ENCODE measurements at regions not wholly inside any gene's neighbourhood (a gene's known extent, or its start where the extent isn't known, plus 50 kb on each side); places are given as distances from the start of the nearest gene placed in this dataset.
A peak's percentile ranks its signal among the peaks of the same experiment; 100 is the strongest.

DNA sequence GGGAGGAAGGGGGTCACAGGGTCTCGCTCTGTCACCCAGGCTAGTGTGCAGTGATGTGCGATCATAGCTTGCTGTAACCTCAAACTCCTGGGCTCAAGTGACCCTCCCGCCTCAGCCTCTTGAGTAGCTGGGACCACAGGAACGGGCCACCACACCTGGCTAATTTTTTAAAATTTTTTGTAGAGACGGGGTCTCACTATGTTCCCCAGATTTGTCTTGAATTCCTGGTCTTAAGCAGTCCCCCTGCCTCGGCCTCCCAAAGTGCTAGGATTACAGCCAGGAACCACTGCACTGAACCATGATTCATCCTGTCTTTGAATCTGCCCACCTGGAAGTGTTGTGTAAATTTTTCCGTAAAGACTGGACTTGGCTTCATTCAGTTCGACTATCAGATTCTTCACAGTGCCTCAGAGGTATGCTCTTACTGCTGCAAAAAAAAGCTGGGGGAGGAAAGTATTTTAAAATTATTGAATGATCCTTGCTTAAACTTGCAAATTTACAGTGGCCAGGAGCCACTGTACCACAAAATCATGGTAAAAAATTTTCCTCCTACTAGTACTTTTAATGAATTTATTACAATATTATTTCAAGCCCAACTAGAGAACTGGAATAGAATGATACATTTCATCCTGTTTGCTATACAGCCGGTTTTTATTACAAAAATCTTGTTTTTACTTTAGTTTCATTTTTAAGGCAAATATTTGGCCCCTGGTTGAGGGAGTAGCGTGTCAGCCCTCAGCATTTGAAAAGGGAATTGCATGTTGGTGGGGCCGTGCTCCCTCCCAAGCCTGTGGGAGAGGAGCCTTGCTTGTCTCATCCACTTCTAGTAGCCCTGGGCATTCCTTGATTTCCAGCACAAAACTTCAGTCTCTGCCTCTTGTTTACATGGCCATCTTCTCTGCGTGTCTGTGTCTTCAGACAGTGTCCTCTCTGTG is 202.5 kb upstream of the SGK1 start:
- no peak for DNase-seq

GRCh38 chr6:134519465-134519864 is 201.6 kb upstream of the SGK1 start:
- DNase-seq = peak; percentile 50 to 70

GRCh38 chr6:134517868-134518267 is 200.0 kb upstream of the SGK1 start:
- peak in 1 of 2 donors; percentile 21 for DNase-seq

- DNase-seq = no peak
These were observed 199.3 kb upstream of the SGK1 start for GRCh38 chr6:134517145-134517658.

DNA sequence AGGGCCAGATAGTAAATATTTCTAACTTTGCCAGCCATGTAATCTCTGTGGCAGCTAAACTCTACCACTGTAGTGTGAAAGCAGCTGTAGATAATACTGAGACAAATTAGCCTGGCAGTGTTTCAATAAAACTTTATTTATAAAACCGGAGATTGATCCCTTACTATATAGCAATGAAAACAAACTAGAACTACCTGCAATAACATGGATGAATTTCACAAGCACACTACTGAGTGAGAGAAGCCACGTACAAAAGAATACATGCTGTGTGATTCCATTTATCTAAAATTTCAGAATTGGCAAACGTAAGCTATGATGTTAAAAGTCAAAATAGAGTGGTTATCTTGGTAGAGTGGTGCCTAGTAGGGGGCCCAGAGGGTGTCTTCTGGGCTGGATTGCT is 198.7 kb upstream of the SGK1 start:
- DNase-seq = no peak

DNA sequence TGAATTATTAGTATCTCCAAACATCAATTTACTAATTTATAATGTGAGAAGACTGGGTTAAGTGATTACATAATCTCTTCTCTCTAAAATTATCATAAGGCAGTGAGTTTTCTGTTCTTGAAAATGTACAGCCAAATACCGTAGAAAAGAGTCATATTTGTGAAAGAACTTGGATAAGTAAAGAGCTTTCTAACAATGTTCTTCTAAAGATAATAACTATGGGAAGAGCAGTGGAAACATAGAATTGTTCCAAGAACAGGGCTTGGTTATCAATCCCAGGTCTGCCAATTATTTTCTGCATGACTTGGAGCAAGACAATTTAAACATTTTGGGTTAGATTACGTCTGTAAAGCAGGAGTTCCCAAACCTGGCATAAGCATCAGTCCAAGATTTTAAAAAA is 198.1 kb upstream of the SGK1 start:
- DNase-seq = no peak

DNA sequence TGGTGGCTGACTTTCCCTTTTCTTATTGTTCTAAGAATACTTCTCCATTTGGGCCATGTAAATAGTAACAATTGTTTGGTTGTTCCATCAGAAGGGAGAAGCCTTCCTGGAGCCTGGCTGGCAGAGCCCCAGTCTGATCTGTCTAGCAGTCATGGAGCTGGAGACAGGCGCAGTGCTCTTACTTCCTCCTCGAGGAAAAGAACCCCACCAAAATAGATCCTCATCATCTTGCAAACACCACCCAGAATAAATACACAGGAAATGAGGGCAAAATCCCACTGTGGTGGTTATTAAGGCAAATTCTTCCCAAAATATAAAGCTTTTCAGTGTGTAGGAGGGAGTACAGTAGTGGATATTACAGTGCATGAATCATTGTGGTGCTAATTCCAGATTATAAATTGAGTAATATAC is 195.1 kb upstream of the SGK1 start:
- DNase-seq = no peak

- no peak for DNase-seq
These were observed 194.2 kb upstream of the SGK1 start for GRCh38 chr6:134511984-134512683.

DNA sequence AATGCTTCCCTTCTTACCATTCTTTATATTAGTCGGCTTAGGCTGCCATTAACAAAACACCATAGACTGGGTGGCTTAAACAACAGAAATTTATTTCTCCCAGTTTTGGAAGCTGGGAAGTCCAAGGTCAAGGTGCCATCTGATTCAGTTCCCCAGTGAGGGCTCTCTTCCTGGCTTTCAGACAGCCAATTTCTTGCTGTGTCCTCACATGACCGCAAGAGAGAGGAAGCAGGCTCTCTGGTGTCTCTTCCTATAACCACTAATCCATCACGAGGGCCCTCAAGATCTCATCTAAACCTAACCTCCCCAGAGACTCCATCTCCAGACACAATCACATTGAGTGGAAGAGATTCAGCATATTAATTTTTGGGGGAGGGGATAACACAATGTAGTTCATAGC is 193.0 kb upstream of the SGK1 start:
- no peak for DNase-seq

- no peak for DNase-seq
These were observed 192.2 kb upstream of the SGK1 start for GRCh38 chr6:134510142-134510541.

DNA sequence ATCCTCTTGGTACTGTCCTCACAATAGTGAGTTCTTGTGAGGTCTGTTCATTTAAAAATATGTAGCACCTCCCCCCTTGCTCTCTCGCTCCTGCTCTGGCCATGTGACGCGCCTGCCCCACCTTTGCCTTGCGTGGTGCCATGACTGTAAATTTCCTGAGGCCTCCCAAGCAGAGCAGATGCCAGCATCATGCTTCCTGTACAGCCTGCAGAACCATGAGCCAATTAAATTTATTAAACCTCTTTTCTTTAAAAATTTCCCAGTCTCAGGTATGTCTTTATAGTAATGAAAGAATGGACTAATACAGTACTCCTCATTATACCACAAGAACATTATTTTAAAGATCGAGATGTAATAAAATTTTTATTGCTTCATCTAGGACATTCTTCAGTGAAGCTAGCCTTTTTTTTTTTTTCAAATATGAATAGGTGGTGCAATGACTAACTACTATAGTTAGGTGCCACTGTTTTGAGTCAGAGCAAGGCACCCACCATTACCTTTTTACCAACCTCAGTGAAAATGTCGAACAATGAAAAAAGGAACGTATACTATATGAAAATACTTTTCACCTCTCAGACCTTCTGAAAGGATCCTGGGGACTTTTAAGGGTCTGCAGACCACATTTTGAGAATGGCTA is 191.1 kb upstream of the SGK1 start:
- no peak for DNase-seq

DNA sequence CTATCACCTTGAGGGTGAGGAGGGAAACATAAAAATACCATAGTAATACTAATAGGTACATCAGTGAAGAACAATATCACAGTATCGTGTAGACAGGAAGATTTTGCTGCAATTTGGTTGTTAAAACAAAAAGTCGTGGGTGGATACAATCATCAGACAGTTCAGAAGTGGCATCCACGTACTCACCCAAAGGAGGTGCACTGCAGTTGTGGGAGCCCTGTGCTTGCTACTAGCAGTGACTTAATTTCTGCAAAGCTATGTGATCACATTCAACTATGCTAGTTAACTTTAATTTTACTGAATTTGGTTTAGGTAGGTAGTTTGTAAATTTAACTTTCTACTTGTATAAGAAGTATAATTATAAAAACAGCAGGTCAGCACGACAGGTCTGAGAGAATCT is 188.2 kb upstream of the SGK1 start:
- DNase-seq = no peak

- DNase-seq = no peak
These were observed 185.8 kb upstream of the SGK1 start for GRCh38 chr6:134503585-134504281.

GRCh38 chr6:134502614-134503549 is 185.0 kb upstream of the SGK1 start:
- DNase-seq = no peak

- no peak for DNase-seq
These were observed 178.0 kb upstream of the SGK1 start for GRCh38 chr6:134495890-134496248.

- no peak for DNase-seq
These were observed 177.4 kb upstream of the SGK1 start for GRCh38 chr6:134495203-134495889.

- DNase-seq = no peak
These were observed 175.9 kb upstream of the SGK1 start for GRCh38 chr6:134493789-134494188.

DNA sequence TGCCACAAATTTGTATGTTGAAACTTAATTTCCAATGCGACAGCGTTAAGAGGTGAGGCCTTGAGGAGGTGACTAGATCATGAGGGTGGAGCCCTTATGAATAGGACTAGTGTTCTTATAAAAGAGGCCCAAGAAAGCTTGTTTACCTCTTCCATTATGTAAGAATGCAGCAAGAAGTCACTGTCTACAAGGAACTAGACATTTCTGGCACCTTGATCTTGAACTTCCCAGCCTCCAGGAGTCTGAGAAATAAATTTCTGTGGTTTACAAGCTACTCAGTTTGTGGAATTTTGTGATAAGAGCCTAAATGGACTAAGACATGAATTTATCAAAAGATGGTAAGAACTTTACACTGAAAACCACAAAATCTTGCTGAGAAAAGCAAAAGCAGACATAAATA is 173.6 kb upstream of the SGK1 start:
- no peak for DNase-seq

GRCh38 chr6:134482593-134483270 is 164.8 kb upstream of the SGK1 start:
- DNase-seq = no peak

- no peak for DNase-seq
These were observed 164.1 kb upstream of the SGK1 start for GRCh38 chr6:134481966-134482365.

- no peak for DNase-seq
These were observed 162.7 kb upstream of the SGK1 start for GRCh38 chr6:134480593-134480992.
